ENCODE measurements at regions not wholly inside any gene's neighbourhood (a gene's known extent, or its start where the extent isn't known, plus 50 kb on each side); places are given as distances from the start of the nearest gene placed in this dataset.

DNA sequence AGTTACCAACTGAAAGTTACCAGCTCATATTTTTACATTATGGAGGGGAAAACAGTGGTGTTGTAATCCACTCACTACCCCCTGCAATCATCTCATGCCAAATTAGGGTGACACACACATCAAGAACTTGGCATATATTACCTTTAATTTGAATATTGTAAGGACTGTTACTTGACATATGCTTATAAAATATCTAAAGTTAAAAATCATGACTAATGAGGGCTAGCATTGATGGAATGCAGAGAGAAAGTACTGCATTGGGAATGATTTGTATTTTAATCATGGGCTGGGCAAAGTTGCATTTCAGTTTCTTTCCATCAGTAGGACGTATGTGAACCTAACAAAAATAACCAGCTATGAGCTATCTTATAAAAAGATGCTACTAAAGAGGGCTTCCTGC, 517.5 kb upstream of the GRIA3 start:
- DNase-seq (ENCODE audit: low read depth, low spot score): no peak

DNA sequence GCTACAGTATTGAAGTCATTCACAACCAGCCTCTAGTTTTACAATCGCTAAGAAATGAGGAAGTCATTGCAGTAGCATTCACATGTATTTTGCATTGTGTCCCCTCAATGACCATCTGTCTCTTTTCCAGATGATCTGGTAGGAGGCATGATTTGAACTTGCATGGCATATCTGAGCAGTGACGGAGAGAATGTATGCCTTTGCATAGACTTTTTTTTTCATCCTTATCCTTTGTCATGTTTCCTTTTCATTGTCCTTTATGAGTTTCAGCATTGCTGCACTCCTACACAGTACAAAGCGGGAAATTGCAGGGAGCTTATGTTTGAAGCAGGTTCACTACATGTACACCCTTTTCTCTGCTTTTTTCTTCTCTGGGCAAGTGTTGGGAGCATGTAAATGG, 516.4 kb upstream of the GRIA3 start:
- no peak for DNase-seq (ENCODE audit: low read depth, low spot score)

GRCh38 chrX:122703762-122704161, 480.3 kb upstream of the GRIA3 start:
- DNase-seq (ENCODE audit: low read depth, low spot score): peak; percentile 6

DNA sequence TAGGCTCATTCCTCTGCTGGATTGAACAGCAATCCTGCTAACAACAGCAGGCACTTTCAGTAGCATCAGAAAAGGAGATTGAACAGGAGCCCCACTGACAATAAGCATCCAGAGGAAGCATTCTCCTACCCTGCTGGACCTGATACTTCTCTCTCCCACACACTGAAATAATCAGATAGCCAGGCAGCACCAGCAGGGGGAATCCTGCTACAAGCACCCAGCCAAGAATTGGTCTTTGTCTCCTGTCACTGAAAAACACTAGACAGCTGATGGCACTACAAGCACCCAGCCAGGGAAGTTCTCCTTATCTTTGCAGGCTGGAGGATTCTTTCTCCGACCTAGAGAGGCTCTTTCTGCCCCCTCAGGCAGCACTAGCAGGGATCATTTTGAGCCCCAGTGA, 444.3 kb upstream of the GRIA3 start:
- DNase-seq (ENCODE audit: low read depth, low spot score): peak; percentile 52

GRCh38 chrX:122770581-122770980, 413.5 kb upstream of the GRIA3 start:
- DNase-seq (ENCODE audit: low read depth, low spot score): no peak

GRCh38 chrX:122771933-122772332, 412.1 kb upstream of the GRIA3 start:
- DNase-seq (ENCODE audit: low read depth, low spot score): no peak

DNA sequence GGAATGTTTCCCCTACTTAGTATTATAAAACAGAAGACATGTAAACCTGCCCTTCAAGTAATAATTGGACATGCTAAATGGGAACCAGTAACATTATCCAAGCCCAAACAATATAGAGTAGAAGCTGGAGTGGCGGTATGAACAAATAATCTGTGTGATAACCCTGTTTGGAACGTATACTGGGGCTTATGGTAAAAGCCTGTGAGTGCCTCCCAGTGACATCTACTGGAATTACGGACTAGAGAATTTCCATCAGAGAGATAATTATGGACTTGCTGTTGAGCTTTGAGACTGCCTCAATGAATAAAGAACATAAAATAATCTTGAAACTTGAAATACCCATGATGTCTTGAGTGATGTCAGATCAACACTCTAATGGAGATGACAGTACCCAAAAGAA, 406.3 kb upstream of the GRIA3 start:
- no peak for DNase-seq (ENCODE audit: low read depth, low spot score)

GRCh38 chrX:122783918-122784317, 400.2 kb upstream of the GRIA3 start:
- no peak for DNase-seq (ENCODE audit: low read depth, low spot score)

GRCh38 chrX:122787231-122787630, 396.8 kb upstream of the GRIA3 start:
- no peak for DNase-seq (ENCODE audit: low read depth, low spot score)

DNA sequence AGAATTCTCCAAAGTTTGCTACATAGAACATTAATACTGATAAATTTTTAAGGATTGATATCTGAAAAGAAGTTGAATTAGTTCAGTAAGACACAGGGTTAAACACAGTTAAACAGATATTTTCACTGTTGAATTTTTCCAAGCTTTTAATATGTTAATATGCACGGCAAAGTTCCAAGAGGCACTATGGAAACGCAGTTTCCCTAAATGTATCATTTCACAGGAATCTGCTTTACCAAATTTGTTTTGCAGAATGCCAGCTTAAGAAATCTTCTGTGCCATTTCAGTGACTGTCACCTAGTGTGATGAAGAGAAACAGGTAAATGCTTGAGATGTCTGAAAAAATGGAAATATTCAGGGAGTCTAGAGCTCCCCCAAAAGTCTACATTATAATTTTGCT, 395.9 kb upstream of the GRIA3 start:
- DNase-seq (ENCODE audit: low read depth, low spot score): no peak

GRCh38 chrX:122790376-122791095, 393.5 kb upstream of the GRIA3 start:
- no peak for DNase-seq (ENCODE audit: low read depth, low spot score)

DNA sequence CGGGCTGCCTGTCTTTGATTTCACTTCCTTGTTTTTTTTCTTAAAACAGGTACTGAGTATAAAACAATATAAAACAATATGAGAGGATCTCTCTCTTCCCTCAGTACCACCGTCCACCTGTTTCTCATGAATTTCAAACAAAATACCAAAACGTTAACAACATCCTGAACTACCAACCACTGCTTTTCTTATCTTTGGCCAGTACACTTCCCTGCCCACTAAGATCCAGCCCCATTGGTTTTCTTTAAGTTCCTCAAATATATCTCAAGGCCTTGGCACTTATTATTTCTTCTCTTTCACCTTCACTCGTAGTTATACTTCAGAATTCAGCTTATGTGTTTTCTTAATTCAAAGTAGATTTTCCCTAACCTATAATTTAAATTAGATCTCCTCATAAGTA, 370.2 kb upstream of the GRIA3 start:
- DNase-seq (ENCODE audit: low read depth, low spot score): no peak

DNA sequence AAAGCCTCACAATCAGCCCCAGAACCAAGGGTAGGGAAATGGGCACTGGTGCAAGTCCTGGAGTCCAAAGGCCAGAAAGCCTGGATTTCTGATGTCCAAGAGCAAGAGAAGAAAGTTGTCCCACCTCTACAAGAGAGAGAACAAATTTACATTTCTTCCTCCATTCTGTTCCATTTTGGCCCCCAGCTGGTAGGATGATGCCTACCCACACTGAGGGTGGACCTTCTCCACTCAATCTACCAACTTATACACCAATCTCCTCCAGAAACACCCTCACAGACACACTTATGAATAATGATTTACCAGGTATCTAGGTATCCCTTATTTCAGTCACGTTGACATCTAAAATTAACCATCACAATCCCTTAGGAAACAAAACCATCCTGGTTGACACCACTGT, 367.8 kb upstream of the GRIA3 start:
- DNase-seq (ENCODE audit: low read depth, low spot score): no peak

- no peak for DNase-seq (ENCODE audit: low read depth, low spot score)
Measured at GRCh38 chrX:122817321-122817955, 366.6 kb upstream of the GRIA3 start.

- no peak for DNase-seq (ENCODE audit: low read depth, low spot score)
Measured at GRCh38 chrX:122818068-122818467, 366.0 kb upstream of the GRIA3 start.

- DNase-seq (ENCODE audit: low read depth, low spot score): no peak
Measured at GRCh38 chrX:122833230-122833629, 350.8 kb upstream of the GRIA3 start.

GRCh38 chrX:122835886-122836285, 348.2 kb upstream of the GRIA3 start:
- DNase-seq (ENCODE audit: low read depth, low spot score): no peak

DNA sequence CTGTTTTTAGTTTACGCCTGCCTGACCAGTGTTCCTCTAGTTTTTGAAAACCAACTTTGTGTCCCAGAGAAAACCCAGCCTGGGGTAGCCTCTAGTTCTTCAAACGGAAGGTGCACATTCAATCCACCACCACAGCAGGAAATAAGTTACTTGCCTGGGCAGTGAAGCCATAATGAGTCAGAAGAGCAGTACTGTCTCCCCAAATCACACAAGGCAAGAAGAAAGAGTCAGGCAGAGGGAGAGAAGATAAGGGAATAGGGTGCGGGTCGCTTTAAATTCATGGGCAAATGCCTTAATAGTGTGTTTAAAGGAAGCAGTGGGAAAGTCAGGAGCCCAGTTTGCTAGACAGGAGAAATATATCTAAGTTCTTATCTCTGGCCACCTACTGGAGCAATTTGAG, 333.8 kb upstream of the GRIA3 start:
- peak; percentile 2 for DNase-seq (ENCODE audit: low read depth, low spot score)

DNA sequence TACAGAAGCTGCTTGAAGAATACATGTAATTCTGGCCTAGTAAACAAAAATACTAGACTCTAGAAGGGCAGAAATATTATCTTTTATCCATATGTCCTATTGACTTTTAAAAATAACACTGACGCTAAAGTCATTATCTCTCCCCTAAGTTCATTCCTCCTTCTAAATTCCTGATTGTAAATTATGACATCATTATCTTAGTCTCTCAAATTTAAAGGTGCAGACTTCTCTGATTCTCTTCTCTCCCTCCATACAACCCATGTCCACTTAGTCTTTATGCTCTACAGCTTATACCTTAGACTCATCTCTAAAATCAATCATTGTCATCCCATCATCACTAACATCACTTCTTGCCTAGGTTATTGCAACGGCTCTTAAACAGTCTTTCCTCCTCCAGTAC, 327.9 kb upstream of the GRIA3 start:
- no peak for DNase-seq (ENCODE audit: low read depth, low spot score)

DNA sequence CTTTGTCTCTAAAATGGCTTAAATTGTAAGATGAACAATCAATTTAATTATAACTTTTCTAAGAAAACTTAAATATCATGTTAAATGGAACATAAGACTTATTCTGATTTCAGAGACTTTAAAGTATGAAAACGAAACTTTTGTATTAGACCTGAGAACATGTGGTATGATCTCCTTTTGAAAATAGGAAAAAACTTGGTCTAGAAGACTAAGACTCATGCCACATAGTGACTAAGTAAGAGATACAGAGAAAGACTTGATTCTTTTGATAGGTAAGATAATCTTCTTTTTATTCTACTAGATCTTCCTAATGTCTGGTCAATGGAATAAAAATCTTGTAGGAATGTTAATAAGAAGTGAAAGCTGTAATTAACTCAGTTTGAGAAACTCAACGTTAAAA, 326.3 kb upstream of the GRIA3 start:
- DNase-seq (ENCODE audit: low read depth, low spot score): no peak

DNA sequence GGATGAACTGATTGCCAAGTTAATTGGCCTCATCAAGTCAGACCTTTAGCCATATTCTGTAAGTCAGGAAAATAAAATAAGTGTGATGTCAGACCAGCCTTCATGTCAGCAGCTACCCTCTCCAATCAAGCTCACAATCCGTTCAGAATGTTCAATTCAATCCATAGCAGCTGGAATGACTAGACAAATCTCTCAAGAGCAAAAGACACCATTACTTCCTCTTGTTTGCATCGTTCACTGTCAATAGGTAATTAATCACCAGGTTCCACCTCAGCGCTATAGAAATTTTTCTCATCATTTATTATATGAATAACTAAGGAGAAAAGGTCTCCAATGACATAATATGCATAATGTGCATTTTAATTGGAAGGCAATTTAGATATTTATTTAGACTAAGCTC, 321.0 kb upstream of the GRIA3 start:
- DNase-seq (ENCODE audit: low read depth, low spot score): no peak

GRCh38 chrX:122866532-122866931, 317.5 kb upstream of the GRIA3 start:
- no peak for DNase-seq (ENCODE audit: low read depth, low spot score)

- DNase-seq (ENCODE audit: low read depth, low spot score): no peak
Measured at GRCh38 chrX:122868631-122869030, 315.4 kb upstream of the GRIA3 start.

GRCh38 chrX:122869171-122869570, 314.9 kb upstream of the GRIA3 start:
- DNase-seq (ENCODE audit: low read depth, low spot score): no peak
